ENCODE measurements at regions not wholly inside any gene's neighbourhood (a gene's known extent, or its start where the extent isn't known, plus 50 kb on each side); places are given as distances from the start of the nearest gene placed in this dataset.

- TF ChIP-seq YY1 (IDR thresholded peaks at IDR 0.05; ENCODE audit: insufficient read depth, insufficient read length) (no peak), SUZ12 (IDR thresholded peaks at IDR 0.05; ENCODE audit: extremely low read depth, insufficient read depth, insufficient read length) (no peak), ZNF274 (IDR thresholded peaks at IDR 0.05; ENCODE audit: low read depth, low read length) (no peak)
These were observed 152.6 kb upstream of the EPHA4 start for GRCh38 chr2:221724631-221725203.
